Activated naive CD4-positive, alpha-beta T cell treated with anti-CD3 and anti-CD28 coated beads for 36 hours (primary cell): ENCODE measurements at regions not wholly inside any gene's neighbourhood (a gene's known extent, or its start where the extent isn't known, plus 50 kb on each side); places are given as distances from the start of the nearest gene placed in this dataset.

Experiments
- CTCF ChIA-PET: fragments of 350-600 bp; sonication (Branson Sonifier 250); formaldehyde crosslinking; loops from one replicate; lab custom pipeline; 2021; ENCODE audit warnings: antibody characterized with exemption; lab: Charles Lee
- DNase-seq: peaks from one replicate; pipeline ENCODE4 v3.0.0-alpha.2; 2020
- H3K27ac Mint-ChIP-seq: one replicate; pipeline ENCODE4 v1.8.0; 2021; ENCODE audit warnings: mild to moderate bottlenecking, mixed read lengths
- H3K27me3 Mint-ChIP-seq: one replicate; pipeline ENCODE4 v1.8.0; 2021; ENCODE audit warnings: low read depth, mixed read lengths
- H3K36me3 Mint-ChIP-seq: one replicate; pipeline ENCODE4 v1.8.0; 2021; ENCODE audit warnings: low read depth, mixed read lengths
- H3K4me1 Mint-ChIP-seq: one replicate; pipeline ENCODE4 v1.8.0; 2021; ENCODE audit warnings: low read depth, mixed read lengths
- H3K4me3 Mint-ChIP-seq: one replicate; pipeline ENCODE4 v1.8.0; 2021; ENCODE audit warnings: mild to moderate bottlenecking, moderate library complexity, mixed read lengths
- H3K9me3 Mint-ChIP-seq: one replicate; pipeline ENCODE4 v1.8.0; 2021; ENCODE audit warnings: mixed read lengths
- intact Hi-C: fragments of 100-400 bp; cut with micrococcal nuclease; formaldehyde crosslinking; loops from one replicate; pipeline ENCODE4 v1.15.1; 2023

GRCh38 chr3:1717524-1717923, 381.1 kb upstream of the CNTN4 start:
- no peak for DNase-seq
- CTCF ChIA-PET: no interaction called here
- Mint-ChIP-seq H3K27me3 (no peaks in the 10 kb centered on the region), H3K4me3 (no peak overlapping the region), H3K9me3 (no peaks in the 10 kb centered on the region), H3K4me1 (no peaks in the 10 kb centered on the region), H3K36me3 (no peaks in the 10 kb centered on the region), H3K27ac (no peak overlapping the region)
- intact Hi-C loops: no loop called here

GRCh38 chr3:1723726-1724125, 374.9 kb upstream of the CNTN4 start:
- Mint-ChIP-seq H3K27me3 (no peaks in the 10 kb centered on the region), H3K4me3 (no peak overlapping the region), H3K27ac (no peak overlapping the region), H3K36me3 (no peaks in the 10 kb centered on the region), H3K4me1 (no peaks in the 10 kb centered on the region), H3K9me3 (peaks cover 4% of the 10 kb centered on the region)
- CTCF ChIA-PET: no interaction called here
- intact Hi-C loops: no loop called here
- DNase-seq: no peak

GRCh38 chr3:1726741-1727140, 371.9 kb upstream of the CNTN4 start:
- Mint-ChIP-seq H3K36me3 (no peaks in the 10 kb centered on the region), H3K27ac (no peak overlapping the region), H3K9me3 (peaks cover 4% of the 10 kb centered on the region), H3K4me3 (no peak overlapping the region), H3K4me1 (no peaks in the 10 kb centered on the region), H3K27me3 (no peaks in the 10 kb centered on the region)
- CTCF ChIA-PET: no interaction called here
- intact Hi-C loops: no loop called here
- no peak for DNase-seq

GRCh38 chr3:1727242-1727641, 371.4 kb upstream of the CNTN4 start:
- CTCF ChIA-PET: no interaction called here
- Mint-ChIP-seq H3K27ac (no peak overlapping the region), H3K36me3 (no peaks in the 10 kb centered on the region), H3K9me3 (peaks cover 4% of the 10 kb centered on the region), H3K4me3 (no peak overlapping the region), H3K4me1 (no peaks in the 10 kb centered on the region), H3K27me3 (no peaks in the 10 kb centered on the region)
- no peak for DNase-seq
- intact Hi-C loops: no loop called here

GRCh38 chr3:1728510-1728909, 370.2 kb upstream of the CNTN4 start:
- Mint-ChIP-seq H3K36me3 (no peaks in the 10 kb centered on the region), H3K27ac (no peak overlapping the region), H3K4me1 (no peaks in the 10 kb centered on the region), H3K9me3 (peaks cover 4% of the 10 kb centered on the region), H3K4me3 (no peak overlapping the region), H3K27me3 (no peaks in the 10 kb centered on the region)
- CTCF ChIA-PET: no interaction called here
- DNase-seq: no peak
- intact Hi-C loops: no loop called here

GRCh38 chr3:1734494-1735122, 364.1 kb upstream of the CNTN4 start:
- intact Hi-C loops: no loop called here
- Mint-ChIP-seq H3K4me1 (no peaks in the 10 kb centered on the region), H3K36me3 (no peaks in the 10 kb centered on the region), H3K9me3 (peaks cover 4% of the 10 kb centered on the region), H3K4me3 (no peak overlapping the region), H3K27ac (no peak overlapping the region), H3K27me3 (no peaks in the 10 kb centered on the region)
- no peak for DNase-seq
- CTCF ChIA-PET: no interaction called here

DNA sequence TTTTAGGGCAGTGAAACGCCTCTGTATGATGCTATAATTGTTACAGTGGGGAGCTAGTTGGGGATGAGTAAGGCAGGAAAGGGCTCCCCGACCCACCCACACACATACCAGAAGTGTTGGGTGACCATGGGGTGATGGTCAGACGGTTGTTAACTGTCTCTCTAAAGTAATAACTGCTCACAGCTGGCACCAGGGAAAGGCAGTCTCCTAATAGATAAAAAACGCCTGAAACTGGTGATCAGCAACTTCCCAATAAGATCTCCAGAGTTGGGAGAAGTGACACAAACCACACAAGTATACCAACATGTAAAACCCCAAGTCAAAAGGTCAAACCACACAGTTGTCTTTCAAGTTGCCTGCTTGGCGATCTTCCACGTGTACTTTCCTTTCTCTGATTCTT, 346.5 kb upstream of the CNTN4 start:
- Mint-ChIP-seq H3K4me3 (no peak overlapping the region), H3K4me1 (no peaks in the 10 kb centered on the region), H3K27me3 (no peaks in the 10 kb centered on the region), H3K9me3 (peaks cover 3% of the 10 kb centered on the region), H3K27ac (no peak overlapping the region), H3K36me3 (no peaks in the 10 kb centered on the region)
- intact Hi-C loops: no loop called here
- CTCF ChIA-PET: no interaction called here
- DNase-seq: no peak

GRCh38 chr3:1766384-1766783, 332.3 kb upstream of the CNTN4 start:
- no peak overlapping the region for H3K4me3 Mint-ChIP-seq
- H3K27ac Mint-ChIP-seq: no peak overlapping the region
- H3K4me1 Mint-ChIP-seq: no peaks in the 10 kb centered on the region
- no peaks in the 10 kb centered on the region for H3K27me3 Mint-ChIP-seq
- CTCF ChIA-PET: no interaction called here
- H3K9me3 Mint-ChIP-seq: peaks cover 4% of the 10 kb centered on the region
- no peak for DNase-seq
- no peaks in the 10 kb centered on the region for H3K36me3 Mint-ChIP-seq
- intact Hi-C loops: no loop called here

DNA sequence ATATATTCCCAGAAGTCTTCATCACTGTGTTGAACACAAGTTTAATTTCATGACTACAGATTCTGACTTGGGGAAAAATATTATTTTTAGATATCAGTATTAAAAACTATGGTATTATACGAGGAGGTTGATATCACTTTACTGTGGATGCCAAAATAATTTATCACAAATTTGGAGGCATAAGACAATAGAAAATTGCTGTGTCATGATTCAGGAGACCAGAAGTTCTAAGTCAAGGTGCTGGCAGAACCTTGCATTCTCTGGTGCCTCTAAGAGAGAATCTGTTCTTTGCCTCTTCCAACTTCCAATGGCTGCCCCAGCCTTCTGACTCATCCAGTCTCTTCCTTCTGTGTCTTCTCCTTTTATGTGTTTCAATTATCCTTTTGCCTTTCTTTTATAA, 325.0 kb upstream of the CNTN4 start:
- no peaks in the 10 kb centered on the region for H3K27me3 Mint-ChIP-seq
- no peaks in the 10 kb centered on the region for H3K36me3 Mint-ChIP-seq
- intact Hi-C loops: no loop called here
- H3K9me3 Mint-ChIP-seq: peaks cover 12% of the 10 kb centered on the region
- CTCF ChIA-PET: no interaction called here
- no peak overlapping the region for H3K4me3 Mint-ChIP-seq
- DNase-seq: no peak
- H3K4me1 Mint-ChIP-seq: no peaks in the 10 kb centered on the region
- H3K27ac Mint-ChIP-seq: no peak overlapping the region

DNA sequence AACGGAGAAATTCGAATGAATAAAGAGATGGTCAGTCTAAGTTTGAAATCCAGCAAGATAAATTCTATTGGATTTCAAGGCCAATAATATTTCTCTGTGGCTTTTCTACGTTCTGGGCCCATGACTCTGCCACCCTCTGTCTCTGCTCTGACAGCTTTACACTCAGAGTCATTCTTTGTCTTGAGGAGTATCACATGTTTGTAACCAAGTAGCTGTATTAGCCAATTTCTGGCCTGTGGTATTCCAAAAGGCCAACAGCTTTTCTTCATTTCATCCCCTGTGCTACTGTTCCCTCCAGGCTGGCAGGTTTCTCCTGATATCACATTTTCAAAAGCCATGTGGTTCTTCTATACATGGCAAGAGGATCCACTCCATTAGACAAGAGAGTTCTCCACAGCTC, 324.1 kb upstream of the CNTN4 start:
- no peaks in the 10 kb centered on the region for H3K36me3 Mint-ChIP-seq
- intact Hi-C loops: no loop called here
- DNase-seq: no peak
- H3K27me3 Mint-ChIP-seq: no peaks in the 10 kb centered on the region
- peaks cover 12% of the 10 kb centered on the region for H3K9me3 Mint-ChIP-seq
- H3K27ac Mint-ChIP-seq: no peak overlapping the region
- no peaks in the 10 kb centered on the region for H3K4me1 Mint-ChIP-seq
- no peak overlapping the region for H3K4me3 Mint-ChIP-seq
- CTCF ChIA-PET: interaction anchor here (0.6 kb wide), 1 partner anchor 340 kb away, joined by 3 read pairs; no protein-coding TSS in a partner anchor

- no peak overlapping the region for H3K27ac Mint-ChIP-seq
- no peak for DNase-seq
- no peaks in the 10 kb centered on the region for H3K4me1 Mint-ChIP-seq
- peaks cover 12% of the 10 kb centered on the region for H3K9me3 Mint-ChIP-seq
- no peaks in the 10 kb centered on the region for H3K36me3 Mint-ChIP-seq
- CTCF ChIA-PET: no interaction called here
- H3K4me3 Mint-ChIP-seq: no peak overlapping the region
- intact Hi-C loops: no loop called here
- no peaks in the 10 kb centered on the region for H3K27me3 Mint-ChIP-seq
Observed at GRCh38 chr3:1775321-1775720, 323.3 kb upstream of the CNTN4 start.

DNA sequence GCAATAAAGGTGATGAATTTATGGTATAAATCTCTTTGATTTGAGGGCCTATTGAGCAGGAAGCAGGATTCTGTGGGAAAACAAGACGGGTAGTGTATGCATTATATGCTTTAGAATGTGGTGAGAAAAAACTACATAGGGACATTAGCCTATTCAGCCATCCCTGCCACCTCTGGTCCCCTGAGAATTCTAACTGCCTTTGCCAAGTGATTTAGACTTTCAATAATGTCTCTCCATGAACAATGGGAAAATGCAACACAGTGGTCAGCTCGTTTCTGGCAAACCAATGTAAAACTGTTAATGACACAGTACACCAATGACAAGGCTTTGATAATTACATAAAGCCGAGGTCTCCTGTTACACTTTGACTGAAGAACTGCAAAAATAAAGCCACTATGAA, 314.7 kb upstream of the CNTN4 start:
- intact Hi-C loops: no loop called here

DNA sequence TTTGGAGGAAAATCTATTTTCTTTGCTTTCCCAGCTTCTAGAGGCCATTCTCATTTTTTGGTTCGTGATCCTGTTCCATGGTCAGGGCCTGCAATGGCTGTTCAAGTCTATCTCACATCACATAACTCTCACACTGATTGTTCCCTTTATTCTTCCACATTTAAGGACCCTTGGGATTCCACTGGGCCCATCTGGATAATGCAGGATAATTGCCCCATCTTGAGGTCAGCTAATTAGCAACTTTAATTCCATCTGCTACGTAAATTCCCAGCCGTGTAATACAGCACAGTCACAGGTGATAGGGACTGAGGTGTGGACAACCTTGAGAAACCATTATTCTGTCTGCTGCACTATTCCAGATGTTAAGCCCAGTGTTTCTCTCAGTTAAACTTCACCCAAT, 311.6 kb upstream of the CNTN4 start:
- Mint-ChIP-seq H3K4me3 (no peak overlapping the region), H3K27ac (no peak overlapping the region), H3K36me3 (no peaks in the 10 kb centered on the region), H3K4me1 (no peaks in the 10 kb centered on the region), H3K27me3 (peaks cover 4% of the 10 kb centered on the region), H3K9me3 (peaks cover 3% of the 10 kb centered on the region)
- intact Hi-C loops: no loop called here
- DNase-seq: no peak
- CTCF ChIA-PET: interaction anchor here (0.6 kb wide), 1 partner anchor 447 kb away, joined by 6 read pairs; no protein-coding TSS in a partner anchor

More for the DNA sequence above, 314.7 kb upstream of the CNTN4 start:
- Mint-ChIP-seq H3K4me3 (no peak overlapping the region), H3K27me3 (peaks cover under 1% of the 10 kb centered on the region), H3K27ac (no peak overlapping the region), H3K9me3 (peaks cover 3% of the 10 kb centered on the region), H3K36me3 (no peaks in the 10 kb centered on the region), H3K4me1 (no peaks in the 10 kb centered on the region)
- CTCF ChIA-PET: no interaction called here
- DNase-seq: no peak
